Prostate gland (tissue), 2 donors: ENCODE measurements at regions not wholly inside any gene's neighbourhood (a gene's known extent, or its start where the extent isn't known, plus 50 kb on each side); places are given as distances from the start of the nearest gene placed in this dataset.
"Not testable (repeated sequence)": the region's sequence is repeated elsewhere in the genome, so short reads cannot be mapped to it uniquely, and the experiment has no call there.

Source experiments
- POLR2A ChIP-seq: fragments of 450-650 bp; IDR thresholded peaks from one replicate; pipeline ENCODE4 v1.6.1; 2016; ENCODE audit warnings: antibody characterized with exemption, mild to moderate bottlenecking
- TF ChIP-seq, protein P1 (sequence below), 4 experiments: fragments of 200-600 bp in 2 of 4; fragments of 450-650 bp in 2 of 4; sonication (generic) in 2 of 4; IDR thresholded peaks; 1 replicate in 3 of 4; 2 replicates in 1 of 4; pipeline ENCODE4 v1.5.1; 2016 to 2019; ENCODE audit warnings: antibody characterized with exemption in 4 of 4, mild to moderate bottlenecking in 2 of 4, moderate library complexity in 2 of 4

GRCh38 chr17:27090450-27091042, 203.4 kb upstream of the WSB1 start:
- TF ChIP-seq, protein P1, sequence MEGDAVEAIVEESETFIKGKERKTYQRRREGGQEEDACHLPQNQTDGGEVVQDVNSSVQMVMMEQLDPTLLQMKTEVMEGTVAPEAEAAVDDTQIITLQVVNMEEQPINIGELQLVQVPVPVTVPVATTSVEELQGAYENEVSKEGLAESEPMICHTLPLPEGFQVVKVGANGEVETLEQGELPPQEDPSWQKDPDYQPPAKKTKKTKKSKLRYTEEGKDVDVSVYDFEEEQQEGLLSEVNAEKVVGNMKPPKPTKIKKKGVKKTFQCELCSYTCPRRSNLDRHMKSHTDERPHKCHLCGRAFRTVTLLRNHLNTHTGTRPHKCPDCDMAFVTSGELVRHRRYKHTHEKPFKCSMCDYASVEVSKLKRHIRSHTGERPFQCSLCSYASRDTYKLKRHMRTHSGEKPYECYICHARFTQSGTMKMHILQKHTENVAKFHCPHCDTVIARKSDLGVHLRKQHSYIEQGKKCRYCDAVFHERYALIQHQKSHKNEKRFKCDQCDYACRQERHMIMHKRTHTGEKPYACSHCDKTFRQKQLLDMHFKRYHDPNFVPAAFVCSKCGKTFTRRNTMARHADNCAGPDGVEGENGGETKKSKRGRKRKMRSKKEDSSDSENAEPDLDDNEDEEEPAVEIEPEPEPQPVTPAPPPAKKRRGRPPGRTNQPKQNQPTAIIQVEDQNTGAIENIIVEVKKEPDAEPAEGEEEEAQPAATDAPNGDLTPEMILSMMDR (IDR thresholded peaks at IDR 0.05), result not testable (repeated sequence)
- TF ChIP-seq POLR2A, result not testable (repeated sequence)
